SK-N-SH (cell line): ENCODE measurements at regions not wholly inside any gene's neighbourhood (a gene's known extent, or its start where the extent isn't known, plus 50 kb on each side); places are given as distances from the start of the nearest gene placed in this dataset.

Experiments used
- CTCF ChIP-seq: fragments of 200-600 bp; sonication (generic); IDR thresholded peaks from 2 replicates; pipeline ENCODE4 v1.6.1; 2017; ENCODE audit warnings: antibody characterized with exemption, mild to moderate bottlenecking, moderate library complexity
- EP300 ChIP-seq, 2 experiments: IDR thresholded peaks; 2 replicates each; pipeline versions ENCODE4 v1.4.0 to v1.6.1; 2012; ENCODE audit warnings: borderline replicate concordance in 1 of 2, low read depth in 1 of 2, low read length in 1 of 2
- FOXM1 ChIP-seq: IDR thresholded peaks from 2 replicates; pipeline ENCODE4 v1.4.0; 2012; ENCODE audit warnings: low read depth, mild to moderate bottlenecking
- IRF3 ChIP-seq: fragments of 150-350 bp; IDR thresholded peaks from 2 replicates; pipeline ENCODE4 v1.6.1; 2016; ENCODE audit warnings: mild to moderate bottlenecking, low read depth, low read length
- NRF1 ChIP-seq: IDR thresholded peaks from 2 replicates; pipeline ENCODE4 v1.6.1; 2012; ENCODE audit warnings: low read depth, mild to moderate bottlenecking, low read length
- POLR2AphosphoS5 ChIP-seq: IDR thresholded peaks from 2 replicates; pipeline ENCODE4 v1.6.1; 2012; ENCODE audit warnings: low read depth, low read length
- RAD21 ChIP-seq: IDR thresholded peaks from 2 replicates; pipeline ENCODE4 v1.6.1; 2012; ENCODE audit warnings: mild to moderate bottlenecking, low read length
- RXRA ChIP-seq: IDR thresholded peaks from 2 replicates; pipeline ENCODE4 v1.4.0; 2012; ENCODE audit warnings: low read depth, mild to moderate bottlenecking, borderline replicate concordance
- TAF1 ChIP-seq: IDR thresholded peaks from 2 replicates; pipeline ENCODE4 v1.6.1; 2012; ENCODE audit warnings: low read depth, mild to moderate bottlenecking, low read length, moderate library complexity, borderline replicate concordance

DNA sequence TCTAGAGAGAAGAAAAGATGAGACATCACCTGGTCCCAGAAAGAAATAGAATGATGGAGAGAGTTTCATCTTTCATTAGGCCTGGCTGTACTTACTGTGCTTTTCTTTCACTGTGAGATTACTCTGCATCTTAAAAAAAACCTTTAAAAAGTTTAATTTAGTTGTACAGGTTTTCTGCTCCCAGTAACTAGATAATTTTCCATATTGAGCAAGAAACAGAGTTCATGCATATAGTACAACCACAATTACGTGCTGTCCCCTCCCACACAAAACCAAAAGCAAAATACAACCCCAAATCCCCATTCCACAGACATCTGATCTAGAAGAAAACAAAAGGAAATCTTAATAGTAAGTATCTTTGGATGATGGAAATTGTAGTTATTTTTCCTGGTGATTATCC, 371.2 kb downstream of the SH2D1A start:
- no peak for TF ChIP-seq EP300 (IDR thresholded peaks at IDR 0.05; ENCODE audit: borderline replicate concordance in 1 of 2, low read depth in 1 of 2, low read length in 1 of 2)
- no peak for TF ChIP-seq CTCF
- no peak for TF ChIP-seq POLR2AphosphoS5
- TF ChIP-seq NRF1 = no peak
- TF ChIP-seq FOXM1 = no peak
- TF ChIP-seq IRF3 = no peak
- TF ChIP-seq RAD21 = no peak
- TF ChIP-seq RXRA = no peak
- no peak for TF ChIP-seq TAF1
